D341Med (cell line): ENCODE measurements at regions not wholly inside any gene's neighbourhood (a gene's known extent, or its start where the extent isn't known, plus 50 kb on each side); places are given as distances from the start of the nearest gene placed in this dataset.
"Not testable (repeated sequence)": the region's sequence is repeated elsewhere in the genome, so short reads cannot be mapped to it uniquely, and the experiment has no call there.

Experiments used
- DNase-seq: peaks from one replicate; pipeline ENCODE4 v3.0.0; 2012; ENCODE audit warnings: low spot score

DNA sequence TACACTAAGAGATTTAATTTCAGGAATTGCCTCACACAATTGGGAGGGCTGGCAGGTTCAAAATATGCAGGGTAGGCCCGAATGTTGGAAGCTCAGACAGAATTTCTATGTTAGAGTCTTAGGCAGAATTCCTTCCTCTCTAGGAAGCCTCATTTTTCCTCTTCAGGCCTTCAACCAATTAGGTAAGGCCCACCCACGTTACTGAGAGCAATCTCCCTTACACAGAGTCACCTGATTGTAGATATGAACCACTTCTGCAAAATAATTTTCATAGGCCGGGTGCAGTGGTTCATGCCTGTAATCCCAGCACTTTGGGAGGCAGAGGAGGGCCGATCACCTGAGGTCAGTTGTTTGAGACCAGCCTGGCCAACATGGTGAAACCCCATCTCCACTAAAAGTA lies 50.2 kb upstream of the HIVEP1 start:
- no peak for DNase-seq

DNA sequence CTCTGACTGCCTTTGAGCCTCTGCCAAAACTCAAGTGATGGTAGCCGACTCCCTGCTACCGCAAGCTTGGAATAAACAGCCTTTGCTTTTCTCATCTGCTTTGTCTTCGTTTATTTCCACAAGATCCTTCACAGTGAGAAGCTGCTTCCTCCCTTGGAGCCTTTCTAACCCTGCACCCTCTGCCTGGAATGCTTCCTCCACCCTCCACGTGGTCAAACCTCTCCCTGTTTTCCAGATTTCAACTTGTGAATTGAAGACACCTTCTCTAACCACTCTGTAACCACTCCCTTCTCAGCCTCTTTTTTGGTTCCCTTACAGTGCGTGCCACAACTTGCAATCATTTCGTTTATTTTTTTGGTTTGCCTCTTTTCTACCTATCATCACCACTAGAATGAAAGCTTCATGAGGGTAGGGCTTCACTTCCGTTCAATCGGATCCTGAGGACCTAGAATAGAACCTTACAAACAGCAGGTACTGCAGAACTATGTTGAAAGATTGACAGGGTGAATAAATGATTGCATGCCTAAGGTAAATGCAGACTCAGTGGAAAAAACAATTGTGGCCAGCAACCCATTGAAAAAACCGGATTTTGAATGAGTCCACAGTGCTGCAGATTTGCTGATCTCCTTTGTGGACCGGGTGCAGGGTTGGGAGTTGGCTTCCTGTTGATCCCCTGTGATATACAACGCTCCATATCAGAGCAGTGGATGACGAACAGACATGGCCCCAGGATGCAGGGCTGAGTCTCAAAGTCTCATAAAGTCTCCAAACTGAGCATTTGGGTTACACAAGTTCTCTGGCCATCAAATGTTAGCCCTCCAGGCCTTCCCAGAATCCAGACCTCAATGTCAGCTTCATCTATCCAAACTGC lies 51.0 kb upstream of the HIVEP1 start:
- DNase-seq, result no peak

DNA sequence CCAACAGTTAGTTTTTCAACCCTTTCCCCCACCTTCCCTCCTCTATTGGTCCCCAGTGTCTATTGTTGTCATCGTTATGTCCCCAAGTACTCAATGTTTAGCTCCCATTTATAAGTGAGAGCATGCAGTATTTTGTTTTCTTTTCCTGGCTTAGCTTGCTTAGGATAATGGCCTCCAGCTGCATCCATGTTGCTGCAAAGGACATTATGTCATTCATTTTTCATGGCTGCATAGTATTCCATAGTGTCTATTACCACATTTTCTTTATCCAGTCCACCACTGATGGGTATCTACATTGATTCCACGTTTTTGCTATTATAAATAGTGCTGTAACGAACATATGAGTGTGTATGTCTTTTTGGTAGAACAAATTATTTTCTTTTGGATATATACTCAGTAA lies 55.3 kb upstream of the HIVEP1 start:
- DNase-seq, result no peak

DNA sequence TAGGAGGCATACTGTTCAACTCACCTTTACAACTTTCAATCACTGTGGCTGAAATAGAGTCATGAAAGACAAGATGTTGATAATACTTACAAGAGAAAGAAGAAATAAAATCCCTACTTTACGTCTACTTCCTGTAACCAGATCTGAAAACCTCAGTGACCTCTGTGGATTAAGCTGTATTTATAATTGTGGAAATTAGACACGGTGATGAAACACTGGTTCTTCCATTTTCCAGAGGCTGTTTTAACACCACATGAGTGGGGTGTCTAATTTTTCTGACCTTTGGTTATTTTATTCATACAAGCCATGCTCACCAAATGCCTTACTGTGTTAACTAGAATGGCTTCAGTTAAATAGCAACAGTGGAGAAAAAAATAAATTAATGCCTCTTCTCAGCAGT lies 58.5 kb upstream of the HIVEP1 start:
- DNase-seq, result no peak

DNA sequence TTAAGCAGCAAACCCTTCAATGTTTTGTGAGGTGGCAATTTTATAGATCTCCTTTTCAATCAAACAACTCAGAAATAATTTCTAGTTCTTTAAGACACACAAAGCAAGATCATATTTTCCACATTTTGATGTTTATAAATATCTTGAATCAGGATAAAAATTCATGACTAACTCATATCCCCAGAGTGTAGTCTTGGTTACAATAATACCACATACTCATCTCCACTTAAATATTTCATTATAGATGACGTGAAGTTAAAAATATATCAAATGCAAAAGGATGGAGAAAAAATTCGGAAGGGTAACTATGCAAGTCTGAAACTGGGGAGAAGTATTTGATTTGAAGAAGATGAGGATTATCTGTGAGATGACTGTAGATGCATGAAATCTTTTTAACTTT lies 59.8 kb upstream of the HIVEP1 start:
- no peak for DNase-seq

DNA sequence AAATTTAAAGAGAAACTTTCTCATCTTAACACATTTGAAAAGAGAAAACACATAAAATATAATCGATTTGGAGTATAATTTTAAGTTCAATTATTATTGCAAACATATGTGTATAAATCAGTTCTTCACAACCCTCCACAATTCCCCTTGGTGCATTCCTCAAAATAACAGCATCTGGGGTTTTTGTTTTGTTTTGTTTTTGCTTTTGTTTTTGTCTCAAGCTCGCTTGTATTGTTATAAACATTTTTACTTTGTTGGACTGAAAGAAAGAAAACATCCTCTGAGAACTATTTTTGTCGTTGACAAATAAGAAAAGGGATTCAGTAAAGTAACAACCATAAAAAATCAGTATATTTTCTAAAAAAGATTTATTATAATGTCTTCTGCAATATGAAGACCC lies 60.2 kb upstream of the HIVEP1 start:
- no peak for DNase-seq

DNA sequence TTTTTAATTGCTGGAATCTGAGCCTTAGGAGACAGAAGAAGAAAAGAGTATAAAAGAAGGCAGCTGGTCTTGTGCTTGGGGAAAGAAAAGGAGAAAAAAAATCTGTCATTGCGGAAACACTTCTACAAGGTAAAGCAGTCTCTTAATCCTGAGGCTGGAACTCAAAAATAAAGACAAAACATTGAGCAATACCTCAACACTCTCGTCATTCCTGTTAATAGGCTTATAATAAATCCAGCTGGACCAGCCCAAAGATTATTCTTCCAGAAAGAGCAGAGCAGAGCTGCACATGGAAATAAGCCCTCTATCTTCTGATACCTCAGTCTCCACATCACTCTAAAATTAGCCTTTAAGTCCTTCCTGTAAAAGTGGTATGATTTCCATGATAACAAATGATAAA lies 62.0 kb upstream of the HIVEP1 start:
- peak; percentile 38 for DNase-seq

DNA sequence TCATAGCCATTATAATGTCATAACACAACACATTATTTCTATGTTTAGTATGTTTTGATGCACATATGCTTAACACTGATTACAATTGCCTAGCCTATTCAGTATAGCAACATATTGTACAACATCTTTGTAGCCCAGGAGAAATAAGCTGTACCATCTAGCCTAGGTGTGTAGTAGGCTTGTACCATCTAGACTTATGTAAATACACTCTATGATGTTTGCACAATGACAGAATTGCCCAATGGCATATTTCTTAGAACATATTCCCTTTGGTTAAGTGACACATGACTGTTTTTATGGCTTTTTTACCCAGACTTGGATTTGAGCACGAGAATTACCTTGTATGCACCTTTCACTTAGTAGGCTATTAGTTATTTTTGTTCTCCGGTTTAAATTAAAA lies 64.5 kb upstream of the HIVEP1 start:
- no peak for DNase-seq

DNA sequence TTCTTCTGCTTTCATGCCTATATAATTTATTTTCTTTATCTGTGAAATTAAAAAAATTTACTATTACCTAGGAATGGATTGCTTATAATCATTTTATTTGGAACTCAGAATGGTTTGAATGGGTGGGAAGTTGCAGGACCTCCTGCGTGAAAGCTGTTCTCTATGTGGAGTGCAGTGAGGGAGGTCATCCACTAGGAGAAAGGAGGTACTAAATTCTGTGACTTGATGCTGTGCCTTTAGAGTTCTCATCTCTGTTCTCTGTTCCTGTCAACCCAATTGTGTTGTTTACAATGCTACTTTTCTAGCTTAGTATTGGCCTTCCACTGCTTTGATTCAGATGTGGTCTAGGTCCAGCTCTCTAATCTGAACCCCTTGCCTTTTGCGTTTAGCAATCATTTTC lies 65.0 kb upstream of the HIVEP1 start:
- DNase-seq, result no peak

DNA sequence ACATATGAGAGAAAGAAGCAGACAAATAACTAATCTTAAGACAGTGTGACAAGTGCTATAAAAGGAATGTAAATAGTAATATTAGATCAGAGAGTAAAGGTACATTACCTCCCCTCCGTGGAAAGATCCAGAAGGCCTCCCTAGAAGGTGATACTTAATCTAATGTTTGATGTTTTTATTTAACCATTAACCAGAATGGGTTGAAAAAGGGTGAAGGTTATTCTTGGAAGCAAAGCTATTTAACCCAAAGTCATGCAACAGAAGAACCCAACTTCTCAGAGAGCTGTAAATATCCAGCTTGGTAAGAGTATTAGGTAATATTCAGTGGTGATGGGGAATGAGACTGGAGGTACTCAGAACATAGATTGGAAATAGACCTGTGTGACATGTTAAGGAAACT lies 68.0 kb upstream of the HIVEP1 start:
- no peak for DNase-seq

DNA sequence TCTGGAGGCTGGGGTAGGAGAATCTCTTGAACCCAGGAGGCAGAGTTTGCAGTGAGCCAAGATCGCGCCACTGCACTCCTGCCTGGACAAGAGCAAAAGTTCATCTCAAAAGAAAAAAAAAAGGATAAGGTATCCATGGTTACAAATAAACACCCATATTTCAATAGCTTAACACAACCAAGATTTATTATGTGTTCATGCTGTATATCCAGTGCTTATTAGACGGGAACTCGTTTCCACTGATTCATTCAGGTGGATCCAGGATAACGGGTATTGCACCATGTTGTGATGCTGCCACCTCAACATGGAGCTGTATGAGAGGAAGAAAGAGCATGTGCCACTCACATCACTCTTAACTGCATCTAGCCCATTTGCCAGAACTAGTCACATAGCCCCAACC lies 69.1 kb upstream of the HIVEP1 start:
- DNase-seq, result no peak

DNA sequence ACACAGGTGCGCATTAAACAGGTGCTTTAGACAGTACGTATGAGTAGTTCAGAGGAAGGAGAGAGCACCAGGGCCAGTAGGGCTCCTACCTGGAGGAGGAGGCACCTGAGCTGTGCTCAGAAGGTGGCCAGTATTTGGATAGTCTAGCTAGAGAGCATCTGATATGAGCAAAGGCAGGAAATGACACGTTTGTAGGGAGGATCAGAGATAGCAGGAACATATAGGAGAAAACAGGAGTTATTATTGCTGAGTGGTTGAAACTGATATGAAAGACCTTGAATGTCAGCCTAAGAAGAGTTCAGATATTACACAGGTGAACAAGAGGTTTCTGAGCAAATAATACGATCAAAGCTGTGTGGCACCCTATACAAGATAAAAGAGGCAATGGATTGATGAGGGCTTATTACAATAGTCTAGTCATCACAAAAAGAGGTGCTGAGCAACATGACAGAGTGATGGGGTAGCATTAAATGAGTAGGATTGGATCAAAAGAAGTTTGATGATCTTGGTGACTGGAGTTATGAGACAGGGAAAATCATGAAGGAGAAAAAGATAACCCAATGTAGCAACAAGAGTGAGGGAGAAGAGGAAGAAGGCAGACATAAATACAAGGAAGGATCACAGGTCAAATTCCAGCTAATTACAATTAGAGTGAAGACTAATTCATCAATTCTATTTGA lies 69.8 kb upstream of the HIVEP1 start:
- no peak for DNase-seq

DNA sequence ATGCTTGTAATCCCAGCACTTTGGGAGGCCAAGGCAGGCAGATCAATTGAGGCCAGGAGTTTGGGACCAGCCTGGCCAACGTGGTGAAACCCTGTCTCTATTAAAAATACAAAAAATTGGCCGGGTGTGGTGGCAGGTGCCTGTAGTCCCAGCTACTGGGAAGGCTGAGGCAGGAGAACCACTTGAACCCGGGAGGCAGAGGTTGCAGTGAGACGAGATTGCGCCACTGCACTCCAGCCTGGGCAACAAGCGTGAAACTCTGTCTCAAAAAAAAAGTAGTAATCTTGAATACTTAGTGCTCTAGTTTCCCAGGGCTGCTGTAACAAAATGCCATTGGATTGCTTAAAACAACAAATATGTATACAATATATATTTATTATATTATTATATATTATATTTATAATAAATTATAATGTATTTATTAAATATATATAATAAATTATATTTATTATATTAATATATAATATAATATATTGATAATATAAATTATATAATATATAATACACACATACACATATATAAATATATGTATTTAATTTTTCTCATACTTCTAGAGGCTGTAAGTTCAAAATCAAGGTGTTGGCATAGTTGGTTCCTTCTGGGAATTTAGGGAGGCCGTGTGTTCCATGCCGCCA lies 71.5 kb upstream of the HIVEP1 start:
- not testable (repeated sequence) for DNase-seq

DNA sequence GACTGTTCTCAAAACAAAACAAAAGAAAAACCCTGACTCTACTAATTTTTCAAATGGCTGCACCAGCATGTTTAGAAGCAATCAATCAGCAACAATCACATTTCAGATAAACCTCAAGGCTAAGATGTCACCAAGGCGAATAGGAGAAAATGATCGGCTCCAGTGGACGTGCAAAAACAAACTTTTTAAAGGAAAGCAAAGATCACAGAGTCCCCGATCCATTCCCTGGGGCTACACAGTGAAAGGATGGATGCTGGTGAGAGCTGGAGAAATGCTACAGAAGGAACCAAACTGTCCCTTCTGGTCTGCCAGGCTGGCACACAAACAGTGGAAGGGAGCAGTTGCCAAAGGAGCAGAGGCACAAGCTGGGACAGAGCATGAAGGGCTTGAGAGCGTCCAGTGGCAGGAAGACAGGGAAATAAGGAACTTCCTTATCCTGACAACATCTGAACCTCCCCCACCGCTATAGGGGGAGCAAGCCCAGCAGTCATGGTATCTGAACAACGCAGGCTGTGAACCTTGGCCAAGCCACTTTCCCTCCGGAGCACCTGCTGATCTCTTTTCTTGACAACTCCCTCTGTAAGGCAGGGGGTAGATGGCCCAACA lies 73.7 kb upstream of the HIVEP1 start:
- no peak for DNase-seq

DNA sequence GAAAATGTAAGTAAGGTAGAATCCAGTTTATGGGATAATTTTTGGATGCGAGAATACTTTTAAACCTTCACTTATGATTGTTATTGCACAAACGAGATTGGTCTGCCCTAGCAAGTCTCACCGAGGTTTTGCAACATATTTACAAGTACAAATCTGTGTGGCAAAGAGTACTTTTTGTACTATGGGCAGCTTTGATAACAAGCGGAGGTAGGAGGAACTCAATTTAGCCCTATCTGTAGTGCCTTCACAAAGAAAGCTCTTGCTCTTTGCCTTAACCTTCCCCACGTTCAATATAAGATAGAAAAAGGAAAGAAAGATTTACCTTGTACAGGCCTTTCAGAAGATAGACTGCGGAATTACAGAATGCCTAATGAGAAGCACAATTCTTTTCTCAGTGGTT lies 77.5 kb upstream of the HIVEP1 start:
- no peak for DNase-seq

DNA sequence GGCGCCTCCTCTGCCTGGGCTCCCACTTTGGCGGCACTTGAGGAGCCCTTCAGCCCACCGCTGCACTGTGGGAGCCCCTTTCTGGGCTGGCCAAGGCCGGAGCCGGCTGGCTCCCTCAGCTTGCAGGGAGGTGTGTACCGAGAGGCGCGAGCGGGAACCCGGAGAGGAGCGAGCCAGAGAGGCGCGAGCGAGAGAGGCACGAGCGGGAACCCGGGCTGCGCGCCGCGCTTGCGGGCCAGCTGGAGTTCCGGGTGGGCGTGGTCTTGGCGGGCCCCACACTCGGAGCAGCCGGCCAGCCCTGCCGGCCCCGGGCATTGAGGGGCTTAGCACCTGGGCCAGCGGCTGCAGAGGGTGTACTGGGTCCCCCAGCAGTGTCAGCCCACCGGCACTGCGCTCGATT lies 79.2 kb upstream of the HIVEP1 start:
- DNase-seq, result not testable (repeated sequence)

DNA sequence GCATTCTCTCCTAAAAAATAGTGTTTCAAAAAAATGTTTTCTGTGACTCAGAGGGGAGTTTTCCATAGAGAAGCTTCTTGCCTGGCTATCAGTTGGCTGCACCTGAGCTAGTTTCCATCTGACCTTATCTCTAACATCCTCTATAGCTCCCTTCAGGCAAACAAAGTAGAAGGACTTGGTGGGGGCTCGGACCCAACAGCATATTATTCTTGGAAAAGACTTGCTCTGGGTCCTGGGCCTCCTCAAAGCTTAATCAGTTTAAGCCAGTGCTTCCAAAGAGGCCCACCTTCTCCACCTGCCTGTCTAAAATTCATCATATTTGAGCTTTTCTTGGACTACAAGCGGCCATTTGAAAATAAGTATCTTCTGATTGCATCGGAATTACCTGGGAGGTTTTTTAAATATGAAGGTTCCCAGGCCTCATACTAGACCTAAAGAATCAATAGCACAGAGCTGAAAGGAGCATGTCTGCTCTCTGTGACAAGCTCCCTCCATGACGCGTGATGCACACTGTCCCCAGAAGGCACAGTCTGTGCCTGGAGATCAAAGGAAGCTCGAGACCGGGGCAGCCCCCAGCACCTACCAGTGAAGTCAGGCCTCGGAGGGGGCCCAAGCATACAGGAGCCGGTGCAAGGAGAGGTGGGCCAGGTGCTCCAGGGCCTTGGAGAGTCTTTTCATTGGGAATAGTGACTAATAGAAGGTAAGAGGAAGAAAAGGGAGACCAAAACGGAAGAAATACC lies 80.6 kb upstream of the HIVEP1 start:
- no peak for DNase-seq

DNA sequence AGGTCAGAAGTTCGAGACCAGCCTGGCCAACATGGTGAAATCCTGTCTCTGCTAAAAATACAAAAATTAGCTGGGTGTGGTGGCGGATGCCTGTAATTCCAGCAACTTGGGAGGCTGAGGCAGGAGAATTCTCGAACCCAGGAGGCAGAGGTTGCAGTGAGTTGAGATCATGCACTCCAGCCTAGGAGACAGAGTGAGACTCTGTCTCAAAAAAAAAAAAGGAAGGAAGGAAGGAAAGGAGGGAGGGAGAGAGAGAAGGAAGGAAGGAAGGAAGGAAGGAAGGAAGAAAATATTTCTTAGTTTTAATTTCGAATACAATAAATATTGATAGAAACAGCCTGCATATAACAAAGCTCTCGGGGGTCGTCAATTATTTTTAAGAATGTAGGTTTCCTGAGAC lies 81.3 kb upstream of the HIVEP1 start:
- DNase-seq, result not testable (repeated sequence)

DNA sequence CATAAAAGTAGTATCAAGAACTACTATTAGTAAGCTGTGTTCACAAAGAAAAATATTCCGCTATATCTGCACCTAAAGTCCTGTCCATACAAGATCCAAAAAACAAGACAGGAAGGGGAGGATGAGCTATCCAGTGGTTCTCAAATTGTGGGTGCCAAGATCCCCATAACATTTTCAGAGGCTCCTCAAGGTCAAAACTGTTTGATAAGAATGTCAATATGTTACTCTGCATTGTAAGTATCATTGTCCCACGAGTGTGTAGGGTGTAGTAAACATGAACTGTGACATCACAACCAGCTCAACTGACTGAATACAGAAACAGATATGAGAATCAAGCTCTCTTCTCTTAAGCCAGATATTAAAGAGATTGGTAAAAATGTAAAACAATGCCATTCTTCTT lies 81.9 kb upstream of the HIVEP1 start:
- DNase-seq, result no peak

DNA sequence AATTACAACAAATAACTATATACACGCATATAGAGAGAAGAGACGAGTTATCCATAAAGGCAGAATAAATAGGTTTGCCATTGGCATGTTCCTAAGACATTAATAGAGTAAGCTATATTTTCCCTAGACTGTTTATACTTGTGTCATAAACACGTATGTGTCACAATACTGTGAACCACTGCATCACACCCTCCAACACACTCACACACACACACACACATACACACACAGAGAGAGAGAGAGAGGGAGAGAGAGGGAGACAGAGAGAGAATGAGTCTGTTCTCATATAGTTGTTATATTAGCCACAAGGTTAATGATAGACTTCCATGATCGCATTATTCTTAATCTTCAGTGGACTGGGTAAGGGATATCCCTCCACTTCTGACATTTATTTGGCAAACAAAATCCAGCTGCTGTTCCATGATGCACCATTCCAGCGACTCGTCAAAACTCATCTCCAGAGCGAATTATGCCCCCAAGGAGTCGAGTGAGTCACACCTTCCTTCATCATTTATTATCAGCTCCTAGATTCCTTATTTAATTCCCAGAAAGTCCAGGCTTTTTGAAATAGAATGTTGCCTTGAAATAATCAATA lies 82.8 kb upstream of the HIVEP1 start:
- DNase-seq, result no peak

DNA sequence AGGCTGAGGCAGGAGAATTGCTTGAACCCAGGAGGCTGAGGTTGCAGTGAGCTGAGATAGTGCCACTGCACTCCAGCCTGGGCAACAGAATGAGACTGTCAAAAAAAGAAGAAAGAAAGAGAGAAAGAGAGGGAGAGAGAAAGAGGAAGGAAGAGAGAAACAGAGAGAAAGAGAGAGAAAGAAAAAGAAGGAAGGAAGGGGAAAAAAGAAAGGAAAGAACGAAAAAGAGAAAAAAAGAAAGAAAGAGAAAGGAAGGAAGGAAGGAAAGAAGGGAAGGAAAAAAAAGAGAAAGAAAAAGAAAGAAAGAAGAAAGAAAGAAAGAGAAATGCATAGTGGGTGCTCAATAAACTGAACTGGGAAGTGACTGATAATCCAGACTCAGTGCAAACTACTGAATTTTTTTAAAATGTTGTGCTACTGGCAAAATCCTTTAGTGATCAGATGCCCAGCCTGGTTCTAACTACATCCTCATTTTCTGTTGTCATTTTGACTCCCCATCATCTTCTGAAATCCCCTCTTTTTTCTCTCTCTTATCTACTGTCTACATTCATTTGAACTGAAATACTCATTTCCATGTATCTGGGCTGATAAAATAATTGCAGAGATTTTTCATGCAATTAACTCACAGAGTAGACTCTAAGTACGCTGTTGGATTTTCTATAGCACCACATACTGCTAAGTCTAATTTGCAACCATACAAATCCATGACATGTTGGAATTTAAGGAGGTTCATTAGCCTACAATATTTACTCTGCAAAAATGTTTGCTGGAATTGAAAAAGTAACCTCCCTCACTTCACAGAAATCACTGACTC lies 85.3 kb upstream of the HIVEP1 start:
- DNase-seq, result no peak
